ENCODE measurements at regions not wholly inside any gene's neighbourhood (a gene's known extent, or its start where the extent isn't known, plus 50 kb on each side); places are given as distances from the start of the nearest gene placed in this dataset.

DNA sequence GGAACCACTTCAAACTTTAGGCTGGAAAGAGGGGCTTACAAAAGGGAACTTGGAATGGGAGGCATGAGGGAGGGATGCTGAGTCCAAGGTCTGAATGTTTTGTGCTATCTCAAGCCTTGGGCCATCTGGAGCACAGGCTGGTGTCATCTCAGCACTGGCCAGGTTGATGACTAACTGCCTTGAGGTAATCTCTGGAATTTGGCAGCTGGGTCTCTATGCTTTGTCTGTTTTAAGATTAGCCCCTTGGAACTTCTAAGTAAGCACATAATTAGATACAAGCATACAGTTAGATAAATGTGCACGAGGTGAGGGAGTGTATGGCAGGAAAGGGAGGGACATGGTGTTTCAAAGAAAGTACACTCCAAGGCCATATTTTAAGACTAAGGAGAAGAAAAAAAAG is 252.4 kb upstream of the CCDC54 start:
- H3K79me2 ChIP-seq (ENCODE audit: insufficient read depth, low read length): no peaks in the 10 kb centered on the region
- H3F3A ChIP-seq (ENCODE audit: insufficient read depth, low read length): no peaks in the 10 kb centered on the region
- no peaks in the 10 kb centered on the region for H4K20me1 ChIP-seq (ENCODE audit: insufficient read depth, low read length)
- no peaks in the 10 kb centered on the region; the same call in 1 of the 2 replicates for H3K36me3 ChIP-seq (ENCODE audit: insufficient read depth, low read length)
- no peak overlapping the region for H3K9ac ChIP-seq (ENCODE audit: low read length)
- TF ChIP-seq EZH2 (IDR thresholded peaks at IDR 0.05; ENCODE audit: borderline replicate concordance, low read length): no peak
- TF ChIP-seq, protein P1, sequence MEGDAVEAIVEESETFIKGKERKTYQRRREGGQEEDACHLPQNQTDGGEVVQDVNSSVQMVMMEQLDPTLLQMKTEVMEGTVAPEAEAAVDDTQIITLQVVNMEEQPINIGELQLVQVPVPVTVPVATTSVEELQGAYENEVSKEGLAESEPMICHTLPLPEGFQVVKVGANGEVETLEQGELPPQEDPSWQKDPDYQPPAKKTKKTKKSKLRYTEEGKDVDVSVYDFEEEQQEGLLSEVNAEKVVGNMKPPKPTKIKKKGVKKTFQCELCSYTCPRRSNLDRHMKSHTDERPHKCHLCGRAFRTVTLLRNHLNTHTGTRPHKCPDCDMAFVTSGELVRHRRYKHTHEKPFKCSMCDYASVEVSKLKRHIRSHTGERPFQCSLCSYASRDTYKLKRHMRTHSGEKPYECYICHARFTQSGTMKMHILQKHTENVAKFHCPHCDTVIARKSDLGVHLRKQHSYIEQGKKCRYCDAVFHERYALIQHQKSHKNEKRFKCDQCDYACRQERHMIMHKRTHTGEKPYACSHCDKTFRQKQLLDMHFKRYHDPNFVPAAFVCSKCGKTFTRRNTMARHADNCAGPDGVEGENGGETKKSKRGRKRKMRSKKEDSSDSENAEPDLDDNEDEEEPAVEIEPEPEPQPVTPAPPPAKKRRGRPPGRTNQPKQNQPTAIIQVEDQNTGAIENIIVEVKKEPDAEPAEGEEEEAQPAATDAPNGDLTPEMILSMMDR (IDR thresholded peaks at IDR 0.05; ENCODE audit: low read length): no peak
- H2AFZ ChIP-seq (ENCODE audit: low read length): no peak overlapping the region
- H3K4me1 ChIP-seq (ENCODE audit: insufficient read depth, low read length, severe bottlenecking): no peaks in the 10 kb centered on the region
- H3K27ac ChIP-seq (ENCODE audit: low read depth, low read length, poor library complexity, severe bottlenecking): no peak overlapping the region
- H3K27me3 ChIP-seq (ENCODE audit: insufficient read depth, low read length): no peaks in the 10 kb centered on the region
- H3K4me3 ChIP-seq (ENCODE audit: low read depth, low read length, poor library complexity, severe bottlenecking): no peak overlapping the region
- H3K9me2 ChIP-seq (ENCODE audit: low read depth, low read length): no peaks in the 10 kb centered on the region
- no peak overlapping the region for H3K4me2 ChIP-seq (ENCODE audit: low read length)
- no peaks in the 10 kb centered on the region for H3K9me3 ChIP-seq (ENCODE audit: low read length)

DNA sequence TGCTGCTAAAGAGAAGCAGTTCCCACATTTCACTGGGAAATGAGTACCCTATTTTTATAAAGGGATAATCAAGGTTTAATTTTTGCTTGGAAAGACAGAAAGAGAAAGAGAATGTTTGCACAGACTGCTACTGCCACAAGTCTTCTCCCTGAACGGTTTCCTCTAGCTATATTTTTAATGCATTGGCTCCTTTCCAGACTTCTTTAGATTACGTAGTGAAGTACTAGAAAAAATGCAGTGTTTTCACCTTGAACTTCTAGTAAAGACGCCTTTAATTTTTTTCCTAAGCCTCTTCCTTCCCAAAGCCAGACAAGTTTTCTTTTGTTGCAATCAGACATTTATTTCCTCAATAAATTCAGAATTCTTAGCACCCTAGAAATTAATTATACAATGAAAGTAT is 248.3 kb upstream of the CCDC54 start:
- H3K4me1 ChIP-seq (ENCODE audit: insufficient read depth, low read length, severe bottlenecking): no peaks in the 10 kb centered on the region
- TF ChIP-seq, protein P1 (IDR thresholded peaks at IDR 0.05; ENCODE audit: low read length): no peak
- no peak for TF ChIP-seq EZH2 (IDR thresholded peaks at IDR 0.05; ENCODE audit: borderline replicate concordance, low read length)
- no peak overlapping the region for H2AFZ ChIP-seq (ENCODE audit: low read length)
- H3K27ac ChIP-seq (ENCODE audit: low read depth, low read length, poor library complexity, severe bottlenecking): no peak overlapping the region
- H3K36me3 ChIP-seq (ENCODE audit: insufficient read depth, low read length): no peaks in the 10 kb centered on the region; the same call in 1 of the 2 replicates
- H3K27me3 ChIP-seq (ENCODE audit: insufficient read depth, low read length): no peaks in the 10 kb centered on the region
- no peaks in the 10 kb centered on the region for H3K9me3 ChIP-seq (ENCODE audit: low read length)
- no peak overlapping the region for H3K4me2 ChIP-seq (ENCODE audit: low read length)
- no peaks in the 10 kb centered on the region for H3K79me2 ChIP-seq (ENCODE audit: insufficient read depth, low read length)
- H3K4me3 ChIP-seq (ENCODE audit: low read depth, low read length, poor library complexity, severe bottlenecking): no peak overlapping the region
- H3K9me2 ChIP-seq (ENCODE audit: low read depth, low read length): no peaks in the 10 kb centered on the region
- H4K20me1 ChIP-seq (ENCODE audit: insufficient read depth, low read length): no peaks in the 10 kb centered on the region
- no peak overlapping the region for H3K9ac ChIP-seq (ENCODE audit: low read length)
- no peaks in the 10 kb centered on the region for H3F3A ChIP-seq (ENCODE audit: insufficient read depth, low read length)

DNA sequence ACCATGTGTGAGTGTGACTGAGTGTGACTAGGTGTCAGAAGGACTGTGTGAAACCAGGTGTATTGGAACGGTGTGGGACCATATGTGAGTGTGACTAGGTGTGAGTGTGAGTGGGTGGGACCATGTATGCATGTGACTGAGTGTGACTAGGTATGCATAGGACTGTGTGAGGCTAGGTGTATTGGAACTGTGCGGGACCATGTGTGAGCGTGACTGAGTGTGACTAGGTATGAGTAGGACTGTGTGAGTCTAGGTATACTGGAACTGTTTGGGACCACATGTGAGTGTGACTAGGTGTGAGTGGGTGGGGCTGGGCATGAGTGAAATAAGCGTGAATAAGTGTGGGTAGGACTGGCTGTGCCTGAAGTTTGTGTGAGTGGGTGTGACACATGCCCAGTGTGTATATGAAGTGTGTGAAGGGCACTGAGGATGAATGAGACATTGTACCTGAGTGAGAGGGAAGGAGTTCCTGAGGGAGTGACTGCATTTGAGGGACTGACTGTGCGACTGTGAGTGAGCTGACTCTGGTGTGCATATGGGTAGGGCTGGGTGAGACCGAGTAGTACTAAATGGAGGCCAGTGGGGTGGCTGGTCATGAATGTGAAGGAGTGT is 247.0 kb upstream of the CCDC54 start:
- Histone ChIP-seq H3K4me2 (ENCODE audit: low read length) (no peak overlapping the region), H4K20me1 (ENCODE audit: insufficient read depth, low read length) (no peaks in the 10 kb centered on the region), H3K27me3 (ENCODE audit: insufficient read depth, low read length) (no peaks in the 10 kb centered on the region), H2AFZ (ENCODE audit: low read length) (no peak overlapping the region), H3K9me3 (ENCODE audit: low read length) (no peaks in the 10 kb centered on the region), H3K79me2 (ENCODE audit: insufficient read depth, low read length) (no peaks in the 10 kb centered on the region), H3K36me3 (ENCODE audit: insufficient read depth, low read length) (no peaks in the 10 kb centered on the region; the same call in 1 of the 2 replicates), H3K4me3 (ENCODE audit: low read depth, low read length, poor library complexity, severe bottlenecking) (no peak overlapping the region), H3K4me1 (ENCODE audit: insufficient read depth, low read length, severe bottlenecking) (no peaks in the 10 kb centered on the region), H3K9me2 (ENCODE audit: low read depth, low read length) (no peaks in the 10 kb centered on the region), H3F3A (ENCODE audit: insufficient read depth, low read length) (no peaks in the 10 kb centered on the region), H3K9ac (ENCODE audit: low read length) (no peak overlapping the region), H3K27ac (ENCODE audit: low read depth, low read length, poor library complexity, severe bottlenecking) (no peak overlapping the region)
- TF ChIP-seq, protein P1 (IDR thresholded peaks at IDR 0.05; ENCODE audit: low read length): no peak
- no peak for TF ChIP-seq EZH2 (IDR thresholded peaks at IDR 0.05; ENCODE audit: borderline replicate concordance, low read length)

All from OCI-LY1 (cell line).